ENCODE measurements at regions not wholly inside any gene's neighbourhood (a gene's known extent, or its start where the extent isn't known, plus 50 kb on each side); places are given as distances from the start of the nearest gene placed in this dataset.

DNA sequence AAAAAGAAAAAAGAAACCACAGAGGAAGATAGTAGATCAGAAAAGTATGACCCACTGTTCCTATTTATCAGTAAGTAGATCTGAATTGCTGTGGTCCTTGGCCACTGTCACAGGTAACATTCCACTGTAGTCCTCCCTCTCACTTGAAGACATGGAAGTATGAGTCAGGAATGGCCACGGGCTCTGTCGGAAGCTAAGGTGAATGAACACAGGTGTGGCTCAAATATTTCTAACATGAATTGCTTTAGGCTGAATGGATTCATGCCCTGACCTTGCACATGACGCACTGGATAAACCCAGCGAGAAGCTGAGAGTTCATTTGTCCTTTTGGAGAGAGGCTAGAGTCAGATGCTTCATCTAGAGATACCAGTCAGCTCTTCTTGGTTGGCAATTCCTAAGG is 224.5 kb upstream of the SP8 start:
- intact Hi-C loops (cut with micrococcal nuclease; ENCODE audit: unreplicated experiment) (no loop called here), in situ Hi-C loops (cut with MboI) (no loop called here)
- no peak for DNase-seq (ENCODE audit: low read depth, low spot score)
- Histone ChIP-seq H2AFZ (ENCODE audit: control insufficient read depth, low read depth, low read length) (no peak overlapping the region), H3K4me2 (ENCODE audit: control insufficient read depth, insufficient read depth) (no peak overlapping the region), H3K4me1 (ENCODE audit: control insufficient read depth, insufficient read depth, low read length) (no peaks in the 10 kb centered on the region), H3K79me2 (ENCODE audit: control insufficient read depth, insufficient read depth, low read length) (no peaks in the 10 kb centered on the region), H3K27ac (ENCODE audit: control insufficient read depth, insufficient read depth) (no peak overlapping the region), H3K4me3 (no peak overlapping the region), H4K20me1 (ENCODE audit: control insufficient read depth, insufficient read depth) (no peaks in the 10 kb centered on the region), H3K36me3 (ENCODE audit: control insufficient read depth in 2 of 2, insufficient read depth in 2 of 2, low read length in 1 of 2) (no peaks in the 10 kb centered on the region), H3K9ac (ENCODE audit: control insufficient read depth, insufficient read depth, low read length) (no peak overlapping the region), H3K27me3 (replicated peaks in 1 of 2; ENCODE audit: control insufficient read depth in 2 of 2, insufficient read depth in 2 of 2, low read length in 1 of 2) (no peaks in the 10 kb centered on the region), H3K9me3 (replicated peaks; ENCODE audit: control insufficient read depth, insufficient read depth, low read length) (no peaks in the 10 kb centered on the region; the same call in 2 of the 3 replicates)
- SMC1A ChIA-PET (ENCODE audit: uncharacterized antibody, unreplicated experiment), result no interaction called here
- CTCF ChIA-PET, result no interaction called here
- FAIRE-seq, result no peak
- WGBS (ENCODE audit: insufficient coverage, insufficient replicate concordance, low lambda C conversion rate, missing lambda C conversion rate), result 15% methylated on average over 4 of the region's 4 CpGs
- ATAC-seq, result no peak
- no peak for TF ChIP-seq CBX3 (IDR thresholded peaks at IDR 0.05; ENCODE audit: borderline replicate concordance, low read depth)
- TF ChIP-seq, protein P1, sequence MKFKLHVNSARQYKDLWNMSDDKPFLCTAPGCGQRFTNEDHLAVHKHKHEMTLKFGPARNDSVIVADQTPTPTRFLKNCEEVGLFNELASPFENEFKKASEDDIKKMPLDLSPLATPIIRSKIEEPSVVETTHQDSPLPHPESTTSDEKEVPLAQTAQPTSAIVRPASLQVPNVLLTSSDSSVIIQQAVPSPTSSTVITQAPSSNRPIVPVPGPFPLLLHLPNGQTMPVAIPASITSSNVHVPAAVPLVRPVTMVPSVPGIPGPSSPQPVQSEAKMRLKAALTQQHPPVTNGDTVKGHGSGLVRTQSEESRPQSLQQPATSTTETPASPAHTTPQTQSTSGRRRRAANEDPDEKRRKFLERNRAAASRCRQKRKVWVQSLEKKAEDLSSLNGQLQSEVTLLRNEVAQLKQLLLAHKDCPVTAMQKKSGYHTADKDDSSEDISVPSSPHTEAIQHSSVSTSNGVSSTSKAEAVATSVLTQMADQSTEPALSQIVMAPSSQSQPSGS (IDR thresholded peaks at IDR 0.05; ENCODE audit: low read length), result no peak
- TF ChIP-seq, protein P2, sequence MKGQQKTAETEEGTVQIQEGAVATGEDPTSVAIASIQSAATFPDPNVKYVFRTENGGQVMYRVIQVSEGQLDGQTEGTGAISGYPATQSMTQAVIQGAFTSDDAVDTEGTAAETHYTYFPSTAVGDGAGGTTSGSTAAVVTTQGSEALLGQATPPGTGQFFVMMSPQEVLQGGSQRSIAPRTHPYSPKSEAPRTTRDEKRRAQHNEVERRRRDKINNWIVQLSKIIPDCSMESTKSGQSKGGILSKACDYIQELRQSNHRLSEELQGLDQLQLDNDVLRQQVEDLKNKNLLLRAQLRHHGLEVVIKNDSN (IDR thresholded peaks at IDR 0.05; ENCODE audit: borderline replicate concordance, extremely low read length, insufficient read depth, low read depth, low read length), result no peak
- no peak for TF ChIP-seq SREBF1 (IDR thresholded peaks at IDR 0.05; ENCODE audit: low read length)
- TF ChIP-seq FOXK2 (IDR thresholded peaks at IDR 0.05), result no peak
- TF ChIP-seq, protein P3, sequence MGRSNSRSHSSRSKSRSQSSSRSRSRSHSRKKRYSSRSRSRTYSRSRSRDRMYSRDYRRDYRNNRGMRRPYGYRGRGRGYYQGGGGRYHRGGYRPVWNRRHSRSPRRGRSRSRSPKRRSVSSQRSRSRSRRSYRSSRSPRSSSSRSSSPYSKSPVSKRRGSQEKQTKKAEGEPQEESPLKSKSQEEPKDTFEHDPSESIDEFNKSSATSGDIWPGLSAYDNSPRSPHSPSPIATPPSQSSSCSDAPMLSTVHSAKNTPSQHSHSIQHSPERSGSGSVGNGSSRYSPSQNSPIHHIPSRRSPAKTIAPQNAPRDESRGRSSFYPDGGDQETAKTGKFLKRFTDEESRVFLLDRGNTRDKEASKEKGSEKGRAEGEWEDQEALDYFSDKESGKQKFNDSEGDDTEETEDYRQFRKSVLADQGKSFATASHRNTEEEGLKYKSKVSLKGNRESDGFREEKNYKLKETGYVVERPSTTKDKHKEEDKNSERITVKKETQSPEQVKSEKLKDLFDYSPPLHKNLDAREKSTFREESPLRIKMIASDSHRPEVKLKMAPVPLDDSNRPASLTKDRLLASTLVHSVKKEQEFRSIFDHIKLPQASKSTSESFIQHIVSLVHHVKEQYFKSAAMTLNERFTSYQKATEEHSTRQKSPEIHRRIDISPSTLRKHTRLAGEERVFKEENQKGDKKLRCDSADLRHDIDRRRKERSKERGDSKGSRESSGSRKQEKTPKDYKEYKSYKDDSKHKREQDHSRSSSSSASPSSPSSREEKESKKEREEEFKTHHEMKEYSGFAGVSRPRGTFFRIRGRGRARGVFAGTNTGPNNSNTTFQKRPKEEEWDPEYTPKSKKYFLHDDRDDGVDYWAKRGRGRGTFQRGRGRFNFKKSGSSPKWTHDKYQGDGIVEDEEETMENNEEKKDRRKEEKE (IDR thresholded peaks at IDR 0.05), result no peak
- TF ChIP-seq JUND (IDR thresholded peaks at IDR 0.05; ENCODE audit: low read depth, low read length), result no peak
- TF ChIP-seq, protein P4, sequence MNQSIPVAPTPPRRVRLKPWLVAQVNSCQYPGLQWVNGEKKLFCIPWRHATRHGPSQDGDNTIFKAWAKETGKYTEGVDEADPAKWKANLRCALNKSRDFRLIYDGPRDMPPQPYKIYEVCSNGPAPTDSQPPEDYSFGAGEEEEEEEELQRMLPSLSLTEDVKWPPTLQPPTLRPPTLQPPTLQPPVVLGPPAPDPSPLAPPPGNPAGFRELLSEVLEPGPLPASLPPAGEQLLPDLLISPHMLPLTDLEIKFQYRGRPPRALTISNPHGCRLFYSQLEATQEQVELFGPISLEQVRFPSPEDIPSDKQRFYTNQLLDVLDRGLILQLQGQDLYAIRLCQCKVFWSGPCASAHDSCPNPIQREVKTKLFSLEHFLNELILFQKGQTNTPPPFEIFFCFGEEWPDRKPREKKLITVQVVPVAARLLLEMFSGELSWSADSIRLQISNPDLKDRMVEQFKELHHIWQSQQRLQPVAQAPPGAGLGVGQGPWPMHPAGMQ (IDR thresholded peaks at IDR 0.05; ENCODE audit: borderline replicate concordance), result no peak
- no peak for TF ChIP-seq TCF3 (IDR thresholded peaks at IDR 0.05; ENCODE audit: borderline replicate concordance, insufficient read depth, low read depth, low read length)
- no peak for TF ChIP-seq POLR2AphosphoS5 (IDR thresholded peaks at IDR 0.05; ENCODE audit: low read length)
- TF ChIP-seq, protein P5, sequence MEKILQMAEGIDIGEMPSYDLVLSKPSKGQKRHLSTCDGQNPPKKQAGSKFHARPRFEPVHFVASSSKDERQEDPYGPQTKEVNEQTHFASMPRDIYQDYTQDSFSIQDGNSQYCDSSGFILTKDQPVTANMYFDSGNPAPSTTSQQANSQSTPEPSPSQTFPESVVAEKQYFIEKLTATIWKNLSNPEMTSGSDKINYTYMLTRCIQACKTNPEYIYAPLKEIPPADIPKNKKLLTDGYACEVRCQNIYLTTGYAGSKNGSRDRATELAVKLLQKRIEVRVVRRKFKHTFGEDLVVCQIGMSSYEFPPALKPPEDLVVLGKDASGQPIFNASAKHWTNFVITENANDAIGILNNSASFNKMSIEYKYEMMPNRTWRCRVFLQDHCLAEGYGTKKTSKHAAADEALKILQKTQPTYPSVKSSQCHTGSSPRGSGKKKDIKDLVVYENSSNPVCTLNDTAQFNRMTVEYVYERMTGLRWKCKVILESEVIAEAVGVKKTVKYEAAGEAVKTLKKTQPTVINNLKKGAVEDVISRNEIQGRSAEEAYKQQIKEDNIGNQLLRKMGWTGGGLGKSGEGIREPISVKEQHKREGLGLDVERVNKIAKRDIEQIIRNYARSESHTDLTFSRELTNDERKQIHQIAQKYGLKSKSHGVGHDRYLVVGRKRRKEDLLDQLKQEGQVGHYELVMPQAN (conservative IDR thresholded peaks at IDR 0.05), result no peak
- no peak for TF ChIP-seq PAX8 (IDR thresholded peaks at IDR 0.05)
- no peak for TF ChIP-seq NR2C2 (IDR thresholded peaks at IDR 0.05; ENCODE audit: borderline replicate concordance, control insufficient read depth, insufficient read length, low read depth)
- no peak for TF ChIP-seq ZNF217 (IDR thresholded peaks at IDR 0.05)
- TF ChIP-seq SMARCA5 (IDR thresholded peaks at IDR 0.05), result no peak
- POLR2A ChIA-PET, result no interaction called here
- BruUV-seq (replicated peaks), result no TSS peak
- RAD21 ChIA-PET (ENCODE audit: unreplicated experiment), result no interaction called here
